SJCRH30 (cell line): ENCODE measurements at regions not wholly inside any gene's neighbourhood (a gene's known extent, or its start where the extent isn't known, plus 50 kb on each side); places are given as distances from the start of the nearest gene placed in this dataset.
"Not testable (repeated sequence)": the region's sequence is repeated elsewhere in the genome, so short reads cannot be mapped to it uniquely, and the experiment has no call there.

Experiments
- DNase-seq, 2 experiments: peaks; one replicate each; pipeline ENCODE4 v3.0.0-alpha.2; 2015 to 2020
- H3K27ac ChIP-seq: fragments of 250-450 bp; sonication (Bioruptor Pico); 2 replicates; pipeline ENCODE4 v1.5.1; 2020; ENCODE audit warnings: mild to moderate bottlenecking, moderate library complexity
- H3K27me3 ChIP-seq: fragments of 250-450 bp; sonication (Bioruptor Pico); 2 replicates; pipeline ENCODE4 v1.5.1; 2020; ENCODE audit warnings: mild to moderate bottlenecking, moderate library complexity
- H3K36me3 ChIP-seq: fragments of 250-450 bp; sonication (Bioruptor Pico); 2 replicates; pipeline ENCODE4 v1.5.1; 2020; ENCODE audit warnings: mild to moderate bottlenecking, moderate library complexity
- H3K4me1 ChIP-seq: fragments of 250-450 bp; sonication (Bioruptor Pico); 2 replicates; pipeline ENCODE4 v1.5.1; 2020; ENCODE audit warnings: mild to moderate bottlenecking, moderate library complexity
- H3K4me3 ChIP-seq: fragments of 250-450 bp; sonication (Bioruptor Pico); 2 replicates; pipeline ENCODE4 v1.5.1; 2020; ENCODE audit warnings: mild to moderate bottlenecking, moderate library complexity
- H3K9me3 ChIP-seq: fragments of 250-450 bp; sonication (Bioruptor Pico); replicated peaks from 2 replicates; pipeline ENCODE4 v1.5.1; 2020; ENCODE audit warnings: mild to moderate bottlenecking, moderate library complexity

DNA sequence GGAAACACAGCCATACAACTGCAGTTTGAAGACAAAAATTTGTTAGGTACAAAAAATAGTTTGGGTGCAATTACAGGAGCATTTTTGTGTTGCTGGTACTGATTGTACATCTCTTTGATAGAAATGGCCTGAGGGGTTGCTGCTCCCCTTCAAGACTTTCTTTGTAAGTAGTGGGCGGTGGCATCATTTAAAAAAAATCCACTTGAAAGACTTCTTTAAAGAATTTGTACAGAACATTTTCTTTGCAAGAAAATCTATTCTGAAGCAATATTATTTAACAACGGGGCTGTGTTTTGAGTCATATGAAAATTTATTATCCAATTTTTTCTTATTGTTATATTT lies 144.1 kb upstream of the CAV2 start:
- DNase-seq, result no peak
- H3K36me3 ChIP-seq, result no peaks in the 10 kb centered on the region
- peak overlapping the region; percentile 35 for H3K4me3 ChIP-seq
- H3K4me1 ChIP-seq, result peaks cover 43% of the 10 kb centered on the region
- H3K27ac ChIP-seq, result peak overlapping the region; percentile 55
- no peaks in the 10 kb centered on the region for H3K27me3 ChIP-seq
- no peaks in the 10 kb centered on the region for H3K9me3 ChIP-seq

DNA sequence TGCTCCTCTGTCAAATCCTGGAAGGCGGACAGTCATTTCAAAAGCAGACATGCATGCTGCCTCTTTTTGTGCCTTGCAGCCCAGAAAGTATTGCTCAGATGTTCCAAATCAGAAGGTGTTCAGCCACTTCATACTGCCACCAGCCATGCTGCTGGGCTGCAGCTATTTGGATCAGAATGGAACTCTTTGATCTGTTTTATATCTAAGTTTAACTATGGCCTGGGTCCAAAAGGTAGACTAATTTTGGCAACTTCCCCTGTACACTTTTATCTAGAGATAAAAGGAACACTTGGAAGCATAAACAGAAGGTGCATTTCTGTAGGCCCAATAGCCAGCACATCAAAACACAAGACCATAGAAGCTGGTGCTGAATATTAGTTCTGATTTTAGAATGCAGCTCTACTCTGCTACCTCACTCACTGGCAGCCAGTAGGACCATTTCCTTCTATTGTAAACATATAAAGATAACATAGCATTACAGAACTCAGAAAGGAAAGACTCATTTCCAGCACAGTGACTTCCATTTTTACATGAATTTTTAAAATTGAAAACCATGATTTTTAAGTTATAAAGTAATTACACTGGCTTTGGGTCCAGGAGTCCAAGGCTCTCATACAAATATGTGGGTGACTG lies 143.1 kb upstream of the CAV2 start:
- no peak for DNase-seq
- H3K36me3 ChIP-seq, result no peaks in the 10 kb centered on the region
- no peak overlapping the region for H3K4me3 ChIP-seq
- no peaks in the 10 kb centered on the region for H3K27me3 ChIP-seq
- H3K27ac ChIP-seq, result peak overlapping the region; percentile 59
- H3K9me3 ChIP-seq, result no peaks in the 10 kb centered on the region; the same call in 1 of the 2 replicates
- peaks cover 43% of the 10 kb centered on the region for H3K4me1 ChIP-seq

DNA sequence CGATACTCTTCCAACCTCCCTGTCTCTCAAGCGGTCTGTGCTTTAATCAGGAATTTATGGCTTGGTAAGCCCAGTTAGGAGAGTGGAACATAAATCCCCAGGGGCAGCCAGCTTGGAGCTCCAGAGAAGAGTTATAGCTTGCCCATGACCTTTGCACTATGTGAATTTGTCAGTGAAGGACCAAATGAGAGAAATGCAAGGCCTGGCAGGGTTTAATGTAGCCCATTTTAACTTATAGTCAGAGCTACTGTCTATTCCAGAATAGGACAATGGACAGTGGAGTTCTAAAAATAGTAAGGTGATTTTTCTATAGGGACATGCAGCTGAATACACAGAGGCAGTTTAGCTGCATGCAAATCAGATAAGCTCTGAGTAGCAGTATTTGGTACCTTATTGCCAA lies 142.6 kb upstream of the CAV2 start:
- H3K27ac ChIP-seq, result peak overlapping the region; percentile 59
- peaks cover 43% of the 10 kb centered on the region for H3K4me1 ChIP-seq
- H3K9me3 ChIP-seq, result no peaks in the 10 kb centered on the region; the same call in 1 of the 2 replicates
- DNase-seq, result peak; percentile 35 to 57
- no peaks in the 10 kb centered on the region for H3K36me3 ChIP-seq
- no peak overlapping the region for H3K4me3 ChIP-seq
- no peaks in the 10 kb centered on the region for H3K27me3 ChIP-seq

DNA sequence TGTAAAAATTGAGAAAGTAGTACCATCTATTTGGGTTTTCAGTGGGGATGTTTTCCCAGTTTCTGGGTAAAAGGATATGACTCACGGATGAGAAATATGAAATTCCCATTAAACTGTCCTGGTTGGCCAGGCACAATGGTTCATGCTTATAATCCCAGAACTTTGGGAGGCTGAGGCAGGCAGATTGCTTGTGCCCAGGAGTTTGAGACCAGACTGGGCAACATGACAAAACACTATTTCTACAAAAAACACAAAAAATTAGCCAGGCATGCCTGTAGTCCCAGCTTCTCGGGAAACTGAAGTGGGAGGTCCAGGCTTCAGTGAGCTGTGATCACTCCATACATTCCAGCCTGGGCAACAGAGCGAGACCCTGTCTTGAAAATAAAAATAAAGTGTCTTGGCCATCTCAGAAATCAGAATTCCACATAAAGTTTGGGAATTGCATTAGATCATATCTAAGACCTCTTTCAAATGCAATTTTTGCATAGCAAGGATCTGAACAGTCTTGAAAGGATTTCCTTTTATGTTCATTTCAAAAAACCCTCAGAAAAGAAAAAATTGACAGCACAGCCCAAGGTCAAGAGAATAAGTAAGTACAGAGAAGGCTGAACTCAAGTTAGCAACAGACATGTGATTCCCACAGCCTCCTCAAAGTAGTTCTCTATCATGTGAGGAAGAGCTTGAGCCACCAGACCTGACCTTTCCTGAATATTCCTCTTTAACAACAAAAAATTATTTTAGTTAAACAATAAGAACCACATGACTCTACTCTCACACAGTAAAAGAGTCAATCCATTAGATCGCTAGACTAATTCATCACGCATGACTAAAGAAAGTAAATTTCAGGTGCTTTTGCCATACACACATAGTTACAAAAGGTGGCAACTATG lies 141.5 kb upstream of the CAV2 start:
- Histone ChIP-seq H3K9me3 (no peaks in the 10 kb centered on the region; the same call in 1 of the 2 replicates), H3K4me3 (no peak overlapping the region), H3K4me1 (peaks cover 43% of the 10 kb centered on the region), H3K27me3 (no peaks in the 10 kb centered on the region), H3K36me3 (no peaks in the 10 kb centered on the region), H3K27ac (peak overlapping the region; percentile 59; the same call in 1 of the 2 replicates)
- no peak for DNase-seq

DNA sequence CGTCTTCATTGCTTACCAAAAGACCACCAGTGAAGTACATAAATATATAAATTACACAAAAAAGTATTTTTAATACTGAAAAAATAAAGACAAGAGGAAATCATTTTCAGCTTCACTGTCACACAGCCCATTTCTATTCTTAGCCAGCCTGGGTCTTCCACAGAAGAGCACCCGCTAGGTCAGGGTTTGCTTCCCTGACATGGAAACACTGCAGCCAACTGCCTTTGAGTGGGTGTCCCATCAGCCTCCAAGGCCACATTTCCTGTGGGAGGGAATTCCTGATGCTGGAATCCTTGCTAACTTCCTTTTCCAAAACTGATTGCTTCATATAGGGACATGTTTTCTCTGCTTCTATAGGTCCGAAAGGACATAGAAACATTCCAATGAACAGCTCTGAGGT lies 137.8 kb upstream of the CAV2 start:
- Histone ChIP-seq H3K4me1 (peaks cover 14% of the 10 kb centered on the region), H3K9me3 (no peaks in the 10 kb centered on the region; the same call in none of the 2 replicates), H3K36me3 (no peaks in the 10 kb centered on the region), H3K4me3 (no peak overlapping the region), H3K27ac (no peak overlapping the region), H3K27me3 (no peaks in the 10 kb centered on the region)
- DNase-seq, result no peak

DNA sequence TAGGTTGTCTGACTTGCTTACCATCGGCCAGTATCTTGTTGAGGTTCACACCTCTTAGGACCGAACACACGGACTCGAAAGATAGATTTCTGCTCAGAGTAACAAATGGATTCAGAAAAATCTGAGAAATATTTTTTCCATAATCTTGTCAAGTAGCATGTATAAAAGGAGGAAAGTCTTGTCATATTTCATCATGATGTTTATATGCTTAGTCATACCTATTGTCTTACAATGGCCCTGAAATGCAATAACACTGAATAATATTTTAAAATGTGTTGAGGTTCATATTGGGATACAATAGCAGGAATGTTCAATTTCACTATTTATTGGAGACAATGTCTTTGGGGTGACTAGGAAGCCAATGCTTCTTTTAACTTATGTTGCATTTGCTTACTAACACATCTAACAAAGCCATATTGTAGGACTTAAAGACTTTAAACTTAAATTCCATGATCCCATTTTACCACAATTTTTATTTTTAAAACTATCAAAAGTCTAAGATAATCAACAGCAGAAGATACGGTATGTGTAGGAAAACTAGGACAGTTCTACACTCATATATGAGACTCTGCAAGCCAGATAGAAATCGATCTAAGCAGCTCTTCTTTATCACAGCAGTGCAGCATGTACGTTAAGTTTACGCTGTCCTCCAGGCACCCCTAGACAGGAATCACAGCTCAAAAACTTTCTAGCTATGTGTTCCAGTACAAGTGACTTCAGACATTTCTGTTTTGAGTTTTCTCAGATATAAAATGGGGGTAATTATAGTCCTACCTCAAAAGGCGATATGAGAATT lies 135.7 kb upstream of the CAV2 start:
- Histone ChIP-seq H3K27me3 (no peaks in the 10 kb centered on the region), H3K36me3 (no peaks in the 10 kb centered on the region), H3K4me3 (no peak overlapping the region), H3K9me3 (no peaks in the 10 kb centered on the region; the same call in none of the 2 replicates), H3K27ac (no peak overlapping the region), H3K4me1 (no peaks in the 10 kb centered on the region)
- DNase-seq, result no peak

DNA sequence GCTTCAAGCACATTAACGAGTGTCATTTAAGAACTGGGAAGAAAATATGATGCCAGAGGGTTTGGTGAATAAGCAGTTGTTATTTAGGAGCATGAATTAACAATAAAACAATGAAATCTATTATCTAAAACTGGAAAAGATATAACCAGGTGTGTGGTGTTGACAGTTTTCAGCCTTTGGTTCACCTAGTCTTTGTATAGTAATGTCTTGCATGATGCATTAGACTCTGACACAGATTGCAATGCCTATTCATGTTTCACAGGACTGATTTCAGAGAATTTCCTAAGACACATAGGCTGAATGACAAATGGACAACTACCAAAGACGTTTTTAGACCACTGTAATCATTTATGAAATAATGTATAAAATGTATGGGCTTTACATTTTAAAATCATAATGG lies 135.1 kb upstream of the CAV2 start:
- Histone ChIP-seq H3K27ac (no peak overlapping the region), H3K36me3 (no peaks in the 10 kb centered on the region), H3K4me1 (no peaks in the 10 kb centered on the region), H3K27me3 (no peaks in the 10 kb centered on the region), H3K9me3 (no peaks in the 10 kb centered on the region; the same call in none of the 2 replicates), H3K4me3 (no peak overlapping the region)
- no peak for DNase-seq

DNA sequence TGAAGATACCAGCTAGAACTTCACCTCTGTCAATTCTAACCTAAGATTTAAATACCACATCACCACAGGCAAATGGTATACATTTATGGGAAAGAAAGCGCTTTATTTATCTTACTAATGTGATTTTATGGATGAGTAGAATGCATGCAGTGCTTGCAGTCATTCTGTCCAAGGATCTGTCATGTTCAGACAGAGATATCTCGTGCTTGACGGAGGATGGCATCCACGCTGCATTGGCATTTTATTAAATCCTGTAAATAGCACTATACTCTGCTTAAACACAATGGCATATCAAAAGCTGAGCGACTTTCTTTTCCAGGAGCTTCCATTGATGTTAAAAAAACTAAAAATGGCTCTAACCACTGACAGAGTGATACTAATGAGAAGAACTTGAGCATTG lies 133.7 kb upstream of the CAV2 start:
- Histone ChIP-seq H3K4me3 (no peak overlapping the region), H3K9me3 (peaks cover 4% of the 10 kb centered on the region), H3K36me3 (no peaks in the 10 kb centered on the region), H3K4me1 (no peaks in the 10 kb centered on the region), H3K27ac (no peak overlapping the region), H3K27me3 (no peaks in the 10 kb centered on the region)
- no peak for DNase-seq

DNA sequence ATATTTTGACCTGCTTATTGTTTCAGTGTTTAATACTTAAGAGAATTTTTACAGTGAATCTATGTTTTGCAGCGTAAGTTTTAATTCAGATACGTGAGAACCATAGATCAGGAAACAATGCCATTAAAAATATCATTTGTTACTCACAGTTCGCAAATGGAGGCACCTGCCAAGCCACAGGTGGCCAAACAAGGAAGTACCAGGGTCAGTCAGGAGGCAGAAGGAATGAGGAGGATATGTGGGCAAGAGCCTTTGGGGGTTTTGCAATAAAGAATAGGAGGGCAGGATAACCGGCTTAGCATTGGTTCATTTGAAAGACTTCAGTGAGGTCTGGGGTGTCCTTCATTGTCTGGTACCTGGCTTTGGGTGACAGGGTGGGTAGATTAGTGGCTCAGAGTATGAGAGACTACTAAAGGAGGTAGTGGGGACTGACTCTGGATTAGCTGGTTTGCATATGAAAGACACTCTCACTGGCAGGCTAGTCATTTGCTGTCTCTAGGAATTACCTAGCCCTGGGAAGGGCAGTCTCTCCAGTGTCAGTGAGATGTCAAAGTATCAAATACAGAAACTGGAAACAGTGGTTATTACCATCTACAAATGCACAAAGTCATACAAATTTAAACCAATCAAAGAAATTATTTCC lies 132.2 kb upstream of the CAV2 start:
- H3K36me3 ChIP-seq, result no peaks in the 10 kb centered on the region
- no peak for DNase-seq
- H3K4me3 ChIP-seq, result no peak overlapping the region
- no peak overlapping the region for H3K27ac ChIP-seq
- H3K4me1 ChIP-seq, result no peaks in the 10 kb centered on the region
- H3K27me3 ChIP-seq, result no peaks in the 10 kb centered on the region
- H3K9me3 ChIP-seq, result peaks cover 4% of the 10 kb centered on the region; the same call in 1 of the 2 replicates

DNA sequence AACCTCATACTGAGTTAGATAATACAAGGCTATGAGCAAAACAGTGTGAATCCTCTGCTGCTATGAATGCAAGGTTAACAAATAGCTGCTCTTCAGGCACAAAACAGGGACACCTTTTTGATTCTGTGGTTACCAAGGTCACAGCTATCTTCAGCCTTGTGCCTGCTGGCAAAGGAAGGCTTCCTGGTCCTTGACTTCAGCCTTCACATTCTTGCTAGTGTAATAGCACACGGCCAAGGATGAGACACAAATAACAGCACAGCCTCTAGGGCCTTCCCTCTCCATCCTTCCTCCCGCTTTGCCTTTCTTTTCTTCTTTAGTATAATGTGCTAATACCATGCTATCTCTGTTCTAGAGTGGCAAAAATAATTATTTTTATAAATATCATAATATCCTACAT lies 130.6 kb upstream of the CAV2 start:
- H3K9me3 ChIP-seq, result peaks cover 14% of the 10 kb centered on the region; the same call in 1 of the 2 replicates
- no peaks in the 10 kb centered on the region for H3K4me1 ChIP-seq
- no peaks in the 10 kb centered on the region for H3K36me3 ChIP-seq
- H3K4me3 ChIP-seq, result no peak overlapping the region
- H3K27ac ChIP-seq, result no peak overlapping the region
- H3K27me3 ChIP-seq, result no peaks in the 10 kb centered on the region
- no peak for DNase-seq

DNA sequence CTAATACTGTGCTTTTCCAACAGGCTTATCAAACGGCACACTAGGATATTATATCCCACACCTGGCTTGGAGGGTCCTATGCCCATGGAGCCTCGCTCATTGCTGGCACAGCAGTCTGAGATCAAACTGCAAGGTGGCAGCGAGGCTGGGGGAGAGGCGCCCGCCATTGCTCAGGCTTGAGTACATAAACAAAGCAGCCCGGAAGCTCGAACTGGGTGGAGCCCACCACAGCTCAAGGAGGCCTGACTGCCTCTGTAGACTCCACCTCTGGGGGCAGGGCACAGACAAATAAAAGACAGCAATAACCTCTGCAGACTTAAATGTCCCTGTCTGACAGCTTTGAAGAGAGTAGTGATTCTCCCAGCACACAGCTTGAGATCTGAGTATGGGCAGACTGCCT lies 128.0 kb upstream of the CAV2 start:
- H3K27me3 ChIP-seq, H3K4me3 ChIP-seq, DNase-seq: not testable (repeated sequence)

DNA sequence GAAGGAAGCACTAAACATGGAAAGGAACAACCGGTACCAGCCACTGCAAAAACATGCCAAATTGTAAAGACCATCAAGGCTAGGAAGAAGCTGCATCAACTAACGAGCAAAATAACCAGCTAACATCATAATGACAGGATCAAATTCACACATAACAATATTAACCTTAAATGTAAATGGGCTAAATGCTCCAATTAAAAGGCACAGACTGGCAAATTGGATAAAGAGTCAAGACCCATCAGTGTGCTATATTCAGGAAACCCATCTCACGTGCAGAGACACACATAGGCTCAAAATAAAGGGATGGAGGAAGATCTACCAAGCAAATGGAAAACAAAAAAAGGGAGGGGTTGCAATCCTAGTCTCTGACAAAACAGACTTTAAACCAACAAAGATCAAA lies 126.3 kb upstream of the CAV2 start:
- H3K4me1 ChIP-seq, H3K27me3 ChIP-seq, H3K36me3 ChIP-seq, H3K4me3 ChIP-seq, DNase-seq, H3K27ac ChIP-seq: not testable (repeated sequence)
- H3K9me3 ChIP-seq, result peaks cover 19% of the 10 kb centered on the region; the same call in 1 of the 2 replicates

More for the DNA sequence above, 128.0 kb upstream of the CAV2 start:
- H3K27ac ChIP-seq, H3K36me3 ChIP-seq, H3K4me1 ChIP-seq: not testable (repeated sequence)
- H3K9me3 ChIP-seq, result peaks cover 14% of the 10 kb centered on the region; the same call in 1 of the 2 replicates

DNA sequence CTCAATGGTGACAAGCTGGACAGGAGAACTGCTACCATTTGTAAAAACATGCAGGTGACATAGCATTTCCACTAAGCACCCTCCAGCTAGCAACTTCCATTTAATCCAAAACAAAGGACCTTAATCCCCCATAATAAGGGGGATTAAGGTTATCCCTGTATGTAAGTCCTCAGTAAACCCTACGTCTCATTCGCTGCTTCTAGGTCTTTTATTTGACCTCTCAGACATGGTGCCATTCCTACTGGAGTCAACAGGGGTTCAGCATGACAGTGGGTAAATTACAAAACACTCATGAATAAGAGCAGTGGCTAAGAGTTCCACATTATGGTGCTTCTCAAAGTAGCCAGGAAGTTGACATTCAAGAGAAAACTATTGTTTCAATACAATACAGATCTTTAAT lies 121.8 kb upstream of the CAV2 start:
- DNase-seq, result peak in 1 of 2 experiments; percentile 22
- H3K27me3 ChIP-seq, result no peaks in the 10 kb centered on the region
- H3K27ac ChIP-seq, result no peak overlapping the region
- H3K4me3 ChIP-seq, result no peak overlapping the region
- no peaks in the 10 kb centered on the region for H3K36me3 ChIP-seq
- peaks cover 10% of the 10 kb centered on the region; the same call in 1 of the 2 replicates for H3K4me1 ChIP-seq
- peaks cover 12% of the 10 kb centered on the region; the same call in 1 of the 2 replicates for H3K9me3 ChIP-seq

DNA sequence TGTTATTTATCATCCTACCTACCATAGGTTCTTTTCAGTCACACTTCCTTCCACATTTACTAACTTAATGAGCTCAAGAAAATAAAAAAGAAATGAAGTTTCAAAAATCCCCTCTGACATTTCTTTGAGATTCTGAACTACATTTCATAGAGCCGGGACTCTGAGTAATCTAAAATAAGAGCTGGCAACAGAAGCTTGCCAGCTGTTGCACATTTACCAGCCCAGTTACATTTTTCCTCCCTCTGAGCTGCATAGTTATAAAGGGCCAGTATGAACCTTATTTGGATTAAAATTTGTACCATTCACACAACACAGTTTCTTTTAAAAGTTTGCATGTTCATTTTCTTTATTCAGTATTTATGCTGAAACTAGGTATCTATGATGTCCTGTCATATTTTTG lies 119.5 kb upstream of the CAV2 start:
- no peak for DNase-seq
- H3K27ac ChIP-seq, result no peak overlapping the region

More for the DNA sequence above, 119.5 kb upstream of the CAV2 start:
- H3K27me3 ChIP-seq, result no peaks in the 10 kb centered on the region
- H3K4me1 ChIP-seq, result peaks cover 10% of the 10 kb centered on the region; the same call in 1 of the 2 replicates
- no peaks in the 10 kb centered on the region for H3K36me3 ChIP-seq
- no peak overlapping the region for H3K4me3 ChIP-seq
- H3K9me3 ChIP-seq, result 0 out of 2 replicates have a peak, but pooled peaks cover 6% of the 10 kb centered on the region
